NCI-H510A (cell line): ENCODE measurements at regions not wholly inside any gene's neighbourhood (a gene's known extent, or its start where the extent isn't known, plus 50 kb on each side); places are given as distances from the start of the nearest gene placed in this dataset.

Experiments used
- DNase-seq: peaks from one replicate; lab custom pipeline; 2025; lab: John Stamatoyannopoulos, UW

DNA sequence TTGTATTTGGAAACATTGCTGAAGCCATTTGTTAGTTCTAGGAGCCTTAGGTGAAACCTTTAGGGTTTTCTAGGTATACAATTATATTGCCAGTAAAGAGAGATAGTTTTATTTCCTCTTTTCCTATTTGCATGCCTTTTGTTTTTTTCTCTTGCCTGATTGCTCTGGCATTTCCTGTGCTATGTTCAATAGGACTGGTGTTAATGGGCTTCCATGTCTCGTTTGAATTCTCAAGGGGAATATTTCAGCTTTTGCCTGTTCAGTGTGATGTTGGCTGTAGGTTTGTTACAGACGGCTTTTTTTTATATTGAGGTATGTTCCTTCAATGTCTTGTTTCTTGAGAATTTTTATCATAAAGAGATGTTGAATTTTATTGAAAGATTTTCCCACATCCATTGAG lies 1054.9 kb upstream of the NXPH2 start:
- no peak for DNase-seq

DNA sequence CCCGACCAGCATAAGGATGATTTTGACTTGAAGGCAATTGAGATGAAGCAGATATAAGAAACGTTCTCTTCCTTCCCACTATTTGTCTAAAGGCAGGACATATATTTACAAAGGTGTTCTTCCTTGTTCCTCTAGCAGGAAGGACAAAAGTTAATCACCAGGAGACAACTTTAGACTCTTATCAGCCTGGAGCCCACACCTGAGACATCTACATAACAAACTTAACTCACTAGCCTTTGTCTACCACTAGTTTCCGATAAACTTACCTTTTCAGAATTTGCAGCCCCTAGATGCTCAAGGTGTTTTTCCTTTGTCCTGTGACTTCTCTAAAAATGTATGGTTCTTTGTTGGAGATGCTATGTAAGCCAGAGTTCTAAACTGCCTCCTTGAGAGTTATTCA lies 1047.8 kb upstream of the NXPH2 start:
- DNase-seq, result no peak

DNA sequence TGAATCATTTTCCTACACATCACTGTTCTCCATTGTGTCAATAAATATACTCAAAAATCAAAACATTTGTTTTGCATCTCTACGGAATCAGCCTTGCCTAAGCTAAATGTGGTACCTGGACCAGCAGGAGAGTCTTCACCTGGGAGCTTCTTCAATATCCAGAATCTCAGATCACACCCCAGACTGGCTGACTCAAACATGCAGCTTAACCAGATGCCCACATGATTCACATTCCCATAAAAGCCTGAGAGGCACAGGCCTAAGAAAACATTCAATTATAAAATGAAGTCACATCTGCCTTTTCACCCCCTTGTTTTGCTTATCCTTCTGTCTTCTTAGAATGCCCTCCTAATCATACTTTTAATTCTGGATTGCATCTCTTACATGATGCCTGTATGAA lies 1045.5 kb upstream of the NXPH2 start:
- no peak for DNase-seq

DNA sequence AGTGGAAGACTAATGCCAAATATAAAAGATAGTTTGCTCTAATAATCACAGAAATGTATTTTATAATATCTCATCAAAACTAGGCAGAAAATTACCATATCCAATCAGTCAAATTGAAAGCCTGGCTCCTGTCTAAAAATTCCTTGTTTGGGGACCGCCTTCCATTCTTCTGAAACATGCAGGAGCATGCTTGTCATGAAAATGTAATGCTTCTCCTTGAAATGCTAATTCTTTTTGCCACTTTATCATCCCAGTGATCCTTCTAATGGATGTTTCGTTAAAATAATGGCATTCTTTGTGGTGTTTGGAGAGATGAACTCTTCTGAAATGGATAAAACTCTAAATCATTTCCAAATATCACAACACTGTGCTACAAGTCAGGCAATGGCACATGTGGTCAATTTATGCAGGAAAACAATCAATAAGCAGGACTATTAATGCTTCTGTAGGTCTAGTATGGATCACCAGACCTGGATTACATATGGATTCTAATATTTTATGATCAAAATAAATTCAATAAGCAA lies 1039.1 kb upstream of the NXPH2 start:
- no peak for DNase-seq

DNA sequence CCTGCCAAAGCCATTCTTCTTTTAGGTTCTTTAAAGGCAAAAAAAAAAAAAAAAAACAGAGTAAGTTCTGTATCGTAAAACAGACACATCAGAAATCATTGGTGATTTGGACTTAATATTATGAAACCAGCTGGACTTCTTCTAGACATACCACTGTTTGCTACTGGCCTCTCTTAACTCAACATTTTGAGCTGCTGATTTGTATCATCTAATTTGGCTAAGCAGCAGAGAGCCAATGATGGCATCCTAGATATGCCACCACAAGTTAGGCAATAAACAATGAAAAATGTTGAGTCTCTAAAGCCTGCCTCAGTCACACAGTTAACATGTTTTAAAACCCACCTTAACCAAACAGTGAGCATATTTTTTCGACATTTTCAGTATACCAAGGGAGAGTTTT lies 1034.3 kb upstream of the NXPH2 start:
- no peak for DNase-seq

DNA sequence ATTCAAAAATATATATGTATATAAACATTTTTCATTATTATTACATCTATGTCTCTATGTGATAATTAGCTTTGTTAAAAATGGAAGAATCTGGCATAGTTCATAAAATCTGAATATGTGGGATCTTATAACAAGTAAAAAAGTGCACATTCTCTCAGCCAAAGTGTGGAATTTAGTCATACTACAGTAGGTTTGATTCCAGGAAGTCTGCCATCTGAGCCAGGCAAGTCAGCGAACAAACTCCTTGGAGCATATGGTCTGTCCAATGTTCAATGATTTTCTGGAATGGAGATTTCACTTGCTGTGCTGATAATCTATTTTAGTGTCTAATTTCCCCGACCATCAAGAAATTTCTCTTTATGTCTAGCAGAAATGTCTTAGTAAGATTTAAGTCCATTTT lies 1033.2 kb upstream of the NXPH2 start:
- no peak for DNase-seq

DNA sequence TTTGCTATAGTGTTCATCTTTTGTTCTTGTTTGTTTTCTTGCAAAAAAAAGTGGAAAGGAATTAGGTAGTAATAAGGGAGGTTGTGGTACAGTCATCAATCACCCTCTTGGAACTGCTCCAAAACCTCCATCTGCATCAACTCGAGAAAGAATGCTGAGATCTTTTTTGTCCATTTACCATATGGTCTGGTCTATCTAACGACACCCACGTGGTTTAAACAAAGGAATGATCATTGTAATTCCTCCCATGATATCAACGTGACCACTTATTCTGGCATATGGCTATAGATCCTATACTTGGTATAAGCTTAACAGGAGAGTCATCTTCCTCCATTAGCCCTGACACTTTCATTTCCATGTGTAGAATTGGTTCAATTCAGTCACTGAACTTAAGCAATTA lies 1025.3 kb upstream of the NXPH2 start:
- DNase-seq, result no peak

GRCh38 chr2:139798391-139798790 lies 1018.2 kb upstream of the NXPH2 start:
- DNase-seq, result no peak

- DNase-seq, result no peak
These were observed 1010.9 kb upstream of the NXPH2 start for GRCh38 chr2:139790807-139791752.

GRCh38 chr2:139790136-139790535 lies 1009.9 kb upstream of the NXPH2 start:
- no peak for DNase-seq

GRCh38 chr2:139778732-139779131 lies 998.5 kb upstream of the NXPH2 start:
- DNase-seq, result no peak

DNA sequence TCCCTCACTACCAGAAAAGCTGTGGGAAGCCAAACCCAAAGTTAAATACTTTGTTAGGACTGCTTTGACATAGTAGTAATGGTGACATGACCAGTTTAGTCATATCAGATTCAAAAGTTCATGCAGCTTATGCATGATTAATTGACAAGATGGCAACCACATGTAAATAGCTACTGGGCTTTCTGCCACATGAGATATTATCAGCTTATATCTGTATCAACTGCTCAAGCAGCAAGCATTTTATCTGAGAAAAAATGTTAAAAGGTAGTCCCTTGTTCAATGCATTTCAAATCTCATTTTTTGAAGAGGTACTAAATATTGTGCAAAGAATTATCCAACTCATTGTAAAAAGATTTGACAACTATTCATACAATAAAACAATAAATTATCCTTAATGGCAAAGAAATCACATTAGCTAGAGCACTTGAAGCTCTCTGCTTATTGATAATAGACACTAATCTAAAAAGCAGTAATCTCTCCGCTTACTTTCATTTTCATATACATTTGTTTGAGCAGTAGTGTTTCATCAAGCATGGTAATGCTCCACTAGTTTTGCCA lies 993.6 kb upstream of the NXPH2 start:
- DNase-seq, result no peak

DNA sequence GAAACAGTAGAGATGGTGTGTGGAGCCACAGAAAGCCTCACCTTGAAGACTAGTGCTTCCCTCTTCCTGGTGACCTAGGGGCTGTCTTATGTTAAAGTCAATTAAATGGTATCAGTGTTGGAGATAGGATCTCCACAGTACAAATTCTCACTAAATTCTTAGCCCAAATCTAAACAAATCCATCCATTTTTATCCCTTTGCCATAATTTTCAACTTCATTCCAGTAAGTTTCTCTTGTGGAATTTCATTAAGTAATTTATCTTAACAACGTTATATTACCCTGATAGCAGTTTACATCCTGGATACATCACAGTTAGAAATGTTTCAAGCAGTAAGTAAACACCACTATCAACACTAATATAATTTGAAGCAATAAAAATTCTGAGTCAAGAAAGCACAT lies 989.4 kb upstream of the NXPH2 start:
- no peak for DNase-seq

GRCh38 chr2:139763705-139764104 lies 983.5 kb upstream of the NXPH2 start:
- DNase-seq, result no peak

DNA sequence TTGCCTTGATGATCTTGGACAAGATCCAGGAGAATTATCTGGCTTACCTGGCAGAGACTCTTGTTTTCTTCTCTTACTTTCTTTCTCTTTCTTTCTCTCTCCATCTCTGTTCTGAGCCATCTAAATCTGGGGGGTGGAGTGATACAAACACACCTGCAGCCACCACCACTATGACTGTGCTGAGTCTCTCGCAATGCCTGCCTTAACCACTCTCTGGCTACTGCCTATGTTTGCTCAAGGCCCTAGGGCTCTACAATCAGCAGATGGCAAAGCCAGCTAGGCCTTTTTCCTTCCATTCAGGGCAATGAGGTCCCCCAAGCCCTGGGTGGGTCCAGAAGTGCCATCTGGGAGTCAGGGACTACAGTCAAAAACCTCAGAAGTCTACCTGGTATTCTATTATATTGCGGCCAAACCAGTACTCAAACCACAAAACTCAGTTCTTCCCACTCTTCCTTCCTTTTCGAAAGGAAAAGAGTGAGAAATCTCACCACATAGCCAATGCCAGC lies 978.9 kb upstream of the NXPH2 start:
- no peak for DNase-seq

- no peak for DNase-seq
These were observed 966.7 kb upstream of the NXPH2 start for GRCh38 chr2:139746901-139747300.

- no peak for DNase-seq
These were observed 964.1 kb upstream of the NXPH2 start for GRCh38 chr2:139744273-139744672.

- no peak for DNase-seq
These were observed 962.3 kb upstream of the NXPH2 start for GRCh38 chr2:139742216-139743172.

DNA sequence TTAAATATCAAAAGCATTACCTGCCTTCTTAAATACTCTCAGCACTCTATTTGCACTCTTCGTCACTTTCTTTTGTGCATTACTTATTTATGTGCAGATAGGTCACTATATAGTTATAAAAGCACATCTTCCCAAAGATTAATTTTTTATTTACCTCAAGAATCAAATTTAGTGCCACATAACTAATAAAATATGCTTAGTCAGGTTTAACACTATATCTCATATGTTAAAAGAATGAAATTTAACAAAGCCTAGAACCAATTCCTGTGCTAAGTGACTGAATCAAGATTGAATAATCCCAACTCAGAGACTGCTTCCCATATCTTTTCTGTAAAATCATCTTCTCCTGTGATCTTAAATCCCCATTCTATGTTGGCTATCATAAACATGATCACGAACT lies 957.5 kb upstream of the NXPH2 start:
- no peak for DNase-seq

DNA sequence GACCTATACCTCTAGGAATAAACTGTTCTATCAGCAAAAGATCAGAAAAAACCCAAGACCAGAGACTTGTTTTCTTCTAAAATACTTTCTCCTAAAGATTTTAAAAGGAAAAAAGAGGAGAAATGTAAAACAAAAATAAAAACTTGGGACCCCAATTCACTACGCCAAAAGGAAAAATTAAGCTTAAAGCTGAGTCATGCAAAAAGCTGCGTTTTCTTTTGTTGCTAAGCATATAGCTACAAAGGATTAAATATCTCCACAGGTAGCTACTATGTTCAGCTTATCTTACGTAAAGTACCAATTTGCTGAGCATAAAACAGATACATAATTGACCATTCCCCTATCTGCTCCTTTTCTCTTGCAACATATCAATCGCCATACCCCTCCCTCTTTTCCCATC lies 950.0 kb upstream of the NXPH2 start:
- DNase-seq, result no peak

DNA sequence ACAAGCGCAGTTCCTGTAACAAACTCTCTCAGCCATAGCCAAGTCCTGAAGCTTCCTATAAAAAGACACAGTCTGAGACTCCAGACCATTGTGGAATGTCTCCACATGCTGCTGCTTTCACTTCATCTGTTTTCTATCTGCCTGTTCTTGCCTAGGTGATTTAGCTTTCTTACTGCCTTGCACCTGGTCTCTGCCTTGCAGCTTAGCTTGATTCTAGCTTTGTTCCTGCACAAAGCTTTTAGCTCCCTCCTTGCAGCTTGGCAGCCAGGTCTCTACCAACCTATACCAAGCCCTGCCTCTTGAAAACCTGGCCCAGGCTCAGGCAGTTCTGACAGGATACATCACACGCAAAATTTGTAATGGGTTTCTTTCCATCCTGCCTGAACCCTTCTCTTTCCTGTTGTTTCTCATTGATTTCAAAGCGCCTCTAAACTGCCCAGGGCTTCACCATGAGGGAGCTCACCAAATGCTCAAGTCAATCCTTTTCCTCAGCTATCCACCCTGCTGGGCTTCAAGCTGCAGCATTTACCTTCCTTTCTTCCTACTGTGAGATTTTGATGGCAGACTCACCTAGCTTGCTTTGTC lies 941.3 kb upstream of the NXPH2 start:
- DNase-seq, result no peak

DNA sequence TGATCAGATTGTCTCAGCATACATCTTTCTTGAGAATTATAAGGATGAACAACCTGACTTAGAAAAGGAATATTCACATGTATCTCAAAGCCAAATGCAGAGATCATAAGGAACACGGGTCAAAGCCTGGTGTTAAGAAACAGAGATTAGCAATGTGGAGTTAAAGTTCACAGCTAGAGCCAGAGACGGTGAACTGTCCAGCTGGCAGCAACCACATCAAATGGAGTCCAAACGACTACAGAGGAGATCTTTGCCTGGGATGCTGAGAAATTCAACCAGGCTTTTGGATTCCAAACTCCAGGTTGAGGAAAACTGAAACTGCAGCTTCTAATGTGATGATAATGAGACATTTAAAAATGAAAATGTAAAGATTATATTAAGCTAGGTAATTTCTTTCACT lies 939.9 kb upstream of the NXPH2 start:
- DNase-seq, result no peak
